ENCODE measurements at regions not wholly inside any gene's neighbourhood (a gene's known extent, or its start where the extent isn't known, plus 50 kb on each side); places are given as distances from the start of the nearest gene placed in this dataset.

GRCh38 chr1:82861749-82862148 lies 1061.0 kb downstream of the ADGRL2 start:
- H3K4me3 ChIP-seq (ENCODE audit: low read length): no peak overlapping the region
- DNase-seq (ENCODE audit: low read depth): no peak
- no peak for TF ChIP-seq CTCF (conservative IDR thresholded peaks at IDR 0.05; ENCODE audit: low read depth, low read length)

- no peak for DNase-seq (ENCODE audit: low read depth)
- no peak overlapping the region for H3K4me3 ChIP-seq (ENCODE audit: low read length)
- no peak for TF ChIP-seq CTCF (conservative IDR thresholded peaks at IDR 0.05; ENCODE audit: low read depth, low read length)
These were observed 1057.3 kb downstream of the ADGRL2 start for GRCh38 chr1:82858031-82858430.

- TF ChIP-seq CTCF (conservative IDR thresholded peaks at IDR 0.05; ENCODE audit: low read depth, low read length): no peak
- DNase-seq (ENCODE audit: low read depth): no peak
- H3K4me3 ChIP-seq (ENCODE audit: low read length): no peak overlapping the region
These were observed 1048.7 kb downstream of the ADGRL2 start for GRCh38 chr1:82849460-82849859.

GRCh38 chr1:82848043-82848442 lies 1047.3 kb downstream of the ADGRL2 start:
- H3K4me3 ChIP-seq (ENCODE audit: low read length): no peak overlapping the region

GRCh38 chr1:82845866-82846265 lies 1045.1 kb downstream of the ADGRL2 start:
- DNase-seq (ENCODE audit: low read depth): no peak
- H3K4me3 ChIP-seq (ENCODE audit: low read length): no peak overlapping the region

More at GRCh38 chr1:82848043-82848442, 1047.3 kb downstream of the ADGRL2 start:
- no peak for DNase-seq (ENCODE audit: low read depth)
- no peak for TF ChIP-seq CTCF (conservative IDR thresholded peaks at IDR 0.05; ENCODE audit: low read depth, low read length)

GRCh38 chr1:82844911-82845827 lies 1044.4 kb downstream of the ADGRL2 start:
- no peak for TF ChIP-seq CTCF (conservative IDR thresholded peaks at IDR 0.05; ENCODE audit: low read depth, low read length)
- DNase-seq (ENCODE audit: low read depth): no peak
- no peak overlapping the region for H3K4me3 ChIP-seq (ENCODE audit: low read length)

More at GRCh38 chr1:82845866-82846265, 1045.1 kb downstream of the ADGRL2 start:
- TF ChIP-seq CTCF (conservative IDR thresholded peaks at IDR 0.05; ENCODE audit: low read depth, low read length): no peak

GRCh38 chr1:82844447-82844846 lies 1043.7 kb downstream of the ADGRL2 start:
- no peak for TF ChIP-seq CTCF (conservative IDR thresholded peaks at IDR 0.05; ENCODE audit: low read depth, low read length)
- DNase-seq (ENCODE audit: low read depth): no peak
- H3K4me3 ChIP-seq (ENCODE audit: low read length): no peak overlapping the region

All from retinal pigment epithelial cell (primary cell).